GM18507 (cell line): ENCODE measurements at regions not wholly inside any gene's neighbourhood (a gene's known extent, or its start where the extent isn't known, plus 50 kb on each side); places are given as distances from the start of the nearest gene placed in this dataset.

ENCODE experiments used
- DNase-seq: peaks from one replicate; pipeline ENCODE4 v3.0.0; 2011; ENCODE audit warnings: low read depth; ENCODE audit not compliant: insufficient read length; ENCODE audit errors: extremely low spot score
- FAIRE-seq: peaks from 2 replicates; lab custom pipeline; 2011; peaks lifted over from hg19 to GRCh38; lab: Jason Lieb, UNC

DNA sequence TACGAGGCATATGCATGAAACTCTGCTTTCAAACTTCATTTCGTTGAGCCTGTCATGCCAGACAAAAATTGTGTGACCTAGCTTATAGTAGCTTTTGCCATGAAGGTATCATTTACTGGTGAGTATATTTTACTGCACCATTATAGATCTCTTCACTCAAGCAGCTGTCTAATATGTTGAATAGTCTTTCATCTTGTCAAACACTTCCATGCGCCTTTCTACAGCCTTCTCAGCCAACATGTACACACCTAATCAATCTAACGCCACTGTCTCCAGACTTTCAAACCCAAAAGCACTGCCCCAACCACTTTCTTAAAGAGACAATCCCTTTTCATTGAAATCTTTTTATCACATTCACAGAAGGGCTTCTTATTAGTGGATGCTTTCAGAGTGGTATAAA lies 757.4 kb downstream of the VRK1 start:
- DNase-seq: no peak
- no peak for FAIRE-seq

DNA sequence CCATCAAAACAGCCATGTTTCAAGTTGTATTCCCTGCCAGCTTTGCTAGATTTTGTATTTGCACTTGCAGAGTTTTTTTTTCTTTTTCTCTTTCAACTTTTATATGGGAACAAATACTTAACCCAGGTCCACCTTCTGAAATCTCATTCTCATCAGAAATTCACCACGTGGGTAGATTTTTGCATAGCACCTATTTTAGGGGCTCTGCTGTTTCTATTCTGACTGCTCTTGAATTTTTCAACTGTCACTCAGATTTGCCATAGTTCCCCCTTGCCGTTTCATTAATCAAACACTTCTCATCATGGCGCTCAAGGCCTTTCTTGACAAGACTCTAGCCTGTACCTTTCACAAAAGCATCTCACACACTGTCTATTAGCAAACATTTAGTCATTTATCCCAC lies 767.2 kb downstream of the VRK1 start:
- DNase-seq: no peak
- FAIRE-seq: no peak

DNA sequence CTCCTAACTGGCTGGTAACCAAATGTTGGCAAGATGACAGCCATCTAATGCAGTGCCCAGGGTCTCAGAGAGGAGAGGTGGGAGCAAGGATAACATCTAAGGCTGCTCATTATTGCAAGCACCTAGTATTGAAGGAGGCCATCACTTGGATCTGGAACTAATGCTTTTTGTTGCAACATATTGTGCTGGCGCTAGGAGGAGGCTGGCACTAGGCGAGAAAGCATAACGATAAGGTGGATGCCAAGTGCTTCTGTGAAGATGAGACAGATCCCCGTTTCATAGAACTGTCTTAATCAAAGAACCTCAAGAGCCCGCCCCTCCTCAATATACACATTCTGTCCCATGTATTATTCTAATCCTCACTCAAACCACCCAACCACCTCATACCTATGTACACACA lies 774.0 kb downstream of the VRK1 start:
- DNase-seq: no peak
- no peak for FAIRE-seq

DNA sequence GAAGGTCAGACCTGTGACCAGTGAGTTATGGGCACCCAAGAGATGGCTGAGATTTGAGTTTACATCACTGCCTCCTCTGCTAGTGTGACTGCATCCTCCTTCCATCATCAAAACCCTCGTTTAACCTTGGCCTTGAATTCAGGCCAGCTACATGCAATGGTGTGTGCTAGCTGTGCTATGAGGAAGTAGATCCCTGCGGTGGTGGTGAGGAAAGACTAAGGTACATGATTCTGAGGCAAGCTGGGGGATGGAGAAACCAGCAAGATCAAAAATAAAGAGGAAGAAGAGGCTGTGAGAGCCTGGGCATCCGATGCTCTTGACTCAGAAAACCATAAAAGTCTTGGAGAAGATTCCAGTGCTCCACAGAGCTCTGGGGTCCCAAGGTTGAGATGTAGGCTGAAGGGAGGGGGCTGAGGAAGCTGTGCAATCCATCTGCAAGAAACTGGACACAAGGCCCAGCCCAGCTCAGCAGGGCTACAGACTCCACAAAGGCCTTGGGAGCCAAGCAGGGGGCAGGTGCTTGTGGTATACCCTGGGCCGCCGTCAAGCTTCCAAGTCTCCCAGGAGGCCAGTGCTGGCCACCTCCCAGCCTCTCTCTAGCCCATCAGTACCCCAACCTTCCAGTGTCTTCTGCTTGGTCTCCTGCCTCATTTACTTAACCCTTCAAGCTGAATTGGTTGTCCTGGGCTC lies 774.8 kb downstream of the VRK1 start:
- no peak for FAIRE-seq
- DNase-seq: no peak

DNA sequence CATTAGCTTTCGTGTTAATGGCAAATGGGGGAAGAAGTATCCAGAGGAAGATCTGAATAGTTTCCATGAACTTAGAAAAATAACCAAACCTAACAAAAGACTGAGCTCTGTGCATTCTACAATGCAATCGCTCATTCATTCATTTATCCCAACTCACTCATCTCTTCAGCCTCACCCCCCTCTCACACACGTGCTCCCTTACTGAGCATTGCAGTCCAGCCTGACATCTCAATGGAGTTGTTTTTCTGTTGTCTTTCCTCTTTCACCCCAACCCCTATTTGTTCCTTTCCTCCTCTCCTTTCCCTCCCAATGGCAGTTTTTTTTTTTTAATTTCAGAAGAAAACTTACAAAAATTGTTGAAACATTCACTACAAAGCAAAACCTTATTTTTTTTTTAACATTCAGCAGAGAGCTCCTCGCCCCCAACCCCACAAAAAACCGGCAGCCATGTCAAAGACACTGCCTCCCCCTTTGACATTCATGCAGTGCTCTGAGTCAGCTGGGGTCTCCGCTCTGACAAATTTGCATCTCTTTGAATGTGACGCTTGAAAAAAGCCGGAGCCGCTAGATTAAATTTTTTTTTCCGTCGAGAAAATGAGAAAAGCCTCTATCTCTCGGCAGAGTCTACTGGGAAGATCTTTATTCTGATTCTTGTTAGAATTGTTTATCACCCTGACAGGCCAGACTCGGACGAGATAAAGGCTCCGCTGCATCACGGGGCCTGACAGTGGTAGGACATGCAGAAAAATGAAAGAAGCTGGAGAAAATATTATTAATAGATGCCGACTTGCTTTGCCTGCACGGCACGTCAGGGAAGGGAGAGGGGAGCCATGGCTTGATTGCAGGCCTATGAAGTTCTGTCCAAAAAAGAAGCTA lies 775.6 kb downstream of the VRK1 start:
- FAIRE-seq (no peak), DNase-seq (no peak)

DNA sequence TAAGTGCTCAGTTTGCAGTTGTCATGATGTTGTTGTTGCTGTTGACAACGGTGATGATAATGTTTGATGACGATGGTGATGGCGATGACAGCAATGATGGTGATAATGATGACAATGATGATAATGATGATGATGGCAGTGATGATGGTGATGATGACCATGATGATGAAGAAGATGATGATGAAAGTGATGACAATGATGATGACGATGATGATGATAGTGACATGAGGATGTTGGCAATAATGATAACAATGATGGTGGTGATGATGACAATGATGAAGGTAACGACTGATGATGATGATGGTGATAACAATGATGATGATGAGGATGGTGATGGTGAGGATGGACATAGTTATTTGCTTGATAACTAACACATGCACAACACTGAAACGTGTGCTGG lies 778.5 kb downstream of the VRK1 start:
- FAIRE-seq: no peak
- no peak for DNase-seq

DNA sequence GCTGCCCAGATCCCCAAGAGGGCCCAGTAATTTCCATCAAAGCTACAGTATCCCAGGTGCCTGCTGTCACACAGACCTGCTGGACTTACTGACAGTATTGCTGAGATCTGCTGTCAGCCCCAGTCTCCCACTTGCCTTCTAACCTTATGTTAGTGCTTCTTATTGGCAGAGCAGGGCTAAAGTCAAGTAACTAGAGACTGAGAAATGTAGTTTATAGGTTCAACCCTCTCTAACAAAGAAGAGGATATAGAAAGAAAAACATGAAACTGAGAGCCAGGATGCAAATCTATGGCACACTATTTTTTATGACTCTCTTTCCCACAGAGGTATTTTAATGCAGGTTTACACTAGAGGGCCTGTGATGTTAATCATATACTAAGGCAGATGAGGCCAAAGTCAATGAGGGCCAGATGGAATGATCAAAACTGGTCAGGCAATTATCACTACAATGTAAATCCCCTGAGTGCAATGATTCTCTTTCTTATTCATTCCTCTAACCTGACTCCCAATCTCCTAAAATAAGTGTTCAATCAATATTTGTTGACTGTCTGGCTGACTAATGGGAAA lies 781.9 kb downstream of the VRK1 start:
- FAIRE-seq (no peak), DNase-seq (no peak)

DNA sequence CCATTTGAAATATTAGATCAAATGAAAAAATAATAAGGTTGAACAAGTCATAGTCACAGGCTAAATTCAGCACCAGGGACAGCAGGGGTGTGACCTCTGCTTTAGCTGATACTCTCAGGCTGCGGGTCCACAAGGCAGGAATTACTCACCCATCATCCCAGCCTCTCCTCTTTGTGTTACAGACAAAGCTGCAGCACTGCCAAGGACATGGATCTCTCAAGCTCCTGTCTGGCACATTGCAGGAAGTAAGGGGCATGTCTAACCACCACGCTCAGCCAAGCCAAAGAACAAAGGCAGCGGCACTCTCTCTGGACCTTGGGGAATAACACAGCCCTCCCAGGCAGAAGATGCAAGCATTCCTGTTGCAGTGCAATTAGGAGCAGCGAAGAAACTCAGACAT lies 783.8 kb downstream of the VRK1 start:
- DNase-seq (no peak), FAIRE-seq (no peak)

DNA sequence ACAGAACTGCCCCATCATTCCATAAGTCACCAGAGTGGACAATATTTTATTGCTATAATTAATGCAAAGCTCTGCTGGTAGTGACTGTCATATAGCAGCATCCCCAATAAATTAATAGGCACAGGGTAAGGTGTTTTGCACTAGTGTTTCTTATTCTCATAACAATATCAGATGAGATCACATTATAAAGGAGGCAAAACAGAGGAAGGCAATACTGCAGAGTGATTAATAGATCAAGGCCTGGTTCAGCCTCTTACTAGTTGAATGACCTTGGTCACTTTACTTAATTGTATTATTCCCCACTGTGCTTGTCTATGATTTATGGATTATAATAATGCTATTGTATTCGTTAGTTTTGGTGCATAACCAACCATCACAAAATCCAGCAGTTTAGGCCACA lies 784.8 kb downstream of the VRK1 start:
- FAIRE-seq (no peak), DNase-seq (no peak)

DNA sequence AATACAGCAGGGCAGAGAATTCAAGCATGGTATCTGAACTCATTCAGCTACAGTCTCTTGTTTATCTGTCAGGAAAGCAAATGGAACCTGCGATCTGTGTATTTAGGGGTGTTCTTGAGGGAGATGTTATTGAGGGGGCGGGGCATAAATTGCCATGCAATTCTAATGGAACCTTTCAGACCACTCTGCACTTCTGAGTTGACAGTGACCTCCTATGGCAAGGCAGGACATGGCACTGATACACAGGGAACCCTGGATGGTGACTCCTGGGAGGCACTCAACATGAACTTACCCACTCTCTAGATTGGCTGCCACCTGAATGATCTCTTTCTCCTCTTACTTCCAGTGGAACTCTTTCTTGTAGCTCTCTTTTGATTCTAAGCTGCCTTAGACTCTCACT lies 787.3 kb downstream of the VRK1 start:
- FAIRE-seq: no peak
- no peak for DNase-seq

DNA sequence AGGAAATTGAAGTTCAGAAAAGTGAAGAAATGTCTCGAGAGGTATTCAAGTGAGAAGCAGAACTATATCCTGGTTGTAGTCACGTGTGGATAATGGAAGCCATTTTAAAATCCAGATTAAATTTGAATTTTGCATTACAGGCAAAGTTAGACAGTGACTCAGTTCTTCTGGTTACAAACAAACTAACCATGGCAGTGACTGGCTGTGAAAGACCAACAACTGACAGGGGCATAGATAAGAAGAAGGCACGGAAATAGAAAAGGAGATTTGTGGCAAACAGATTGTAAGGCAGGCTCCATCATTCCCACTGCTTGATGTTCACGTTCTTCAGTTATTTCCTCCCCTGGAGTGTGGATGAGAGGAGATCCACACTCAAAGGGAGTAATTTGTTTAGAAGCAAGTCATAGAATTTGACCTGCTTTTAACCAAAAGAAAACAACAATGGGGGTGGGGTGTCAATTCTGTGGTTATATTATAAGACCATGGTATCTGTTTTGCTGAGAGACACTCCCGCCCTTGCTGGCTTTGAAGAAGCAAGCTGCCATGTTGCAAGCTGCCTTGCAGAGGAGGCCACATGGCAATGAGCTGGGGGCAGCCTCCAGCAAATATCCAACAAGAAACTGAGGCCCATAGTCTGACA lies 795.3 kb downstream of the VRK1 start:
- no peak for FAIRE-seq
- DNase-seq: no peak

DNA sequence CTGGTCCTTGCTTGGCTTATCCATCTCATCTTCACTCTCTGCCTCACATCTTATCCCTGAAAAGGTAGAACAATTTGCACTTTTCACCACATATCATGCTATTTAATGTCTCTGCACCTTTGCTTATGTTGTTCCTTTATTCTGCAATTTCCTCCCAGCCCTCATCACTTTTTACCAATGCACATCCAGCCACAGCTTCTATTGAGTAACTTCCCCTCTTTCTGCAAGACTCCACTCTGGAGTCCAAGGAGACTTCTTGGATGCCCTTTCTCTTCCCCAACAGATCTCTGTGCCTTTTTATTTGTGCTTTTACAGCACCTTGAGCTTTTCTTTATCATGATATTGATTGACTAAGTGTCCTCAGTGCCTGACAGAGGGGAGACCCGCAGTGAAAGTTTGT lies 797.1 kb downstream of the VRK1 start:
- DNase-seq (no peak), FAIRE-seq (no peak)

DNA sequence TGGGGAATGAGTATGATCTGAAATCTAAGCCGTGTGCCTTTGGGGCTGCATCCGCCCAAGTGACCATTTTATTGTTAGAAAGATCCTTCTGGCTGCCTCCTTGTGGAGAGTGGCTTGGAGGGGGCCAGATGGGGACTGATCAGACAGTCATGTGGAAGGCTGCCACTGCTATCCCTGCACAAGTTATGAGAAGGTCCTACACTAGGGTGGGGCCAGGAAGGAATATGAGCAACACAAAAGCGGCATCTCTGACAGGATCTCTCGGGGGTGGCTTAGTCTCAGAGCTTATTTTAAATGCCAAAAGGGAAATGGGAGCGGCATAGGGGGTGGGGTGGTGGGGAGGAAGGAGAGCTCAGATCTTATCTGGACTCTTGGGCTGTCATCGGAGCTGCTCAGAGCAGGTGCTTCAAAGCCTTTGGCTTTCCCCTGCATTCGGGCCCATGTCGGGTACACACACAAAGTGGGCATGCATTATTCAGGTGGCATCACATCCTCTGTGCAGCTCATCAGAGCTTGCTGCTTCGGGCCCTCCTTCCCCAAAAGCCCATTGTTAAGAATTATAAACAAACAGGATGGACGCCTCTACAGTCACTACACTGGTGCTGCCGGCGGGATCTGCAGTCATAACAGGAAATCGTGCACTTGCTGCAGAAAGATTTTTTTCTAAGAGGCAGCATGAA lies 805.4 kb downstream of the VRK1 start:
- DNase-seq (no peak), FAIRE-seq (no peak)

DNA sequence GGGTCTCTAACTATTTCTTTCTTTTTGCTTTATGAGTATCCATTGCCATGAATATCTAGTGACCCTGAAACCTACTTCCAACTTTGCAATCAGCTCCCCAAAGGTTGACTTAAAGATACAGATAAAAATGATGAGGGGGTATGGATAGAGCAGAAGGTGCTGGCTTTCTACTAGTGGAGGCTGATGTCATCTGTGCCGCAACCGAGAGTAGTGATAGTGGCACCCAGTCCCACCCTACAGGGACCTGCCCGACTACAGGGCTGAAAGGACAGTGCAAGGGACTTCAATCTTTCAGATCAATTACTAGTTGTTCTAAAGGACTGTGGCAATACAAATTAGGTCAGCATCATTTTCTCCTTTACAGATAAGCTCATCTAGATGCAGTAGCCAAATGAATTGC lies 806.0 kb downstream of the VRK1 start:
- no peak for DNase-seq
- FAIRE-seq: no peak

DNA sequence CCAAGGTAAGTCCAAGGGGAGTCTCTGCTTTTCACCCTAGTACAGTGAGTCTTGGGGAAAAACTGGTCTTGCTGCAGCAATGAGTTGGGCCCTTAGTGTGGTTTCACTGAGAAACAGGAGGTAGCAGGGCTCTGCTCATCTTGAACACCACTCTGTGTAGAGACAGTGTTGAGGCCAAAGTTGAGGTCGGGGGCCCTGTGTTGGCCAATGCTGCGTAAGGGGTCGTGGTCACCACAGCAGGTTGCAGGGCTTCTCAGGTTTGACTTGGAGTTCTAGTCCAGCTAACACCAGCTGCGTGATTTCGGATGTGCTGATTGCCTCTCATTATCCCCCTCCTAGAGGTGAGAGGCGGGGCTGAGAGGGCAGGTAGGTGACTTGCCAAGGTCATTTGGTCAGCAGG lies 807.5 kb downstream of the VRK1 start:
- DNase-seq: no peak
- no peak for FAIRE-seq

DNA sequence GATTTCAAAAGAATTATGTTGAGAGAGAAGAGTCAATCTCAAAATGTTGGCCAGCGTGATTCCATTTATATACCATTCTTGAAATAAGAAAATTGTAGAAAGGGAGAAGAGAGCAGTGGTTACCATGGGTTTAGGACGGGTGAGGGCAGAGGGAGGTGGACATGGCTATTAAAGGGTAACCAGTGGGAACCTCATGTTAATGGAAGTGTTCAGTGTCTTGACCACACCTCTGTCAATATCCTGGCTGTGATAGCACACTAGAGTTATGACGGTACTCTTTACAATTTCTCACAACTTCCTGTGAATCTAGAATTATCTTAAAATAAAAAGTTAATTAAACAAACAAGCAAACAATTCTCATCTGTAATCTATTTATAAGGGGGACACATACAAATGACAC lies 821.2 kb downstream of the VRK1 start:
- no peak for FAIRE-seq

DNA sequence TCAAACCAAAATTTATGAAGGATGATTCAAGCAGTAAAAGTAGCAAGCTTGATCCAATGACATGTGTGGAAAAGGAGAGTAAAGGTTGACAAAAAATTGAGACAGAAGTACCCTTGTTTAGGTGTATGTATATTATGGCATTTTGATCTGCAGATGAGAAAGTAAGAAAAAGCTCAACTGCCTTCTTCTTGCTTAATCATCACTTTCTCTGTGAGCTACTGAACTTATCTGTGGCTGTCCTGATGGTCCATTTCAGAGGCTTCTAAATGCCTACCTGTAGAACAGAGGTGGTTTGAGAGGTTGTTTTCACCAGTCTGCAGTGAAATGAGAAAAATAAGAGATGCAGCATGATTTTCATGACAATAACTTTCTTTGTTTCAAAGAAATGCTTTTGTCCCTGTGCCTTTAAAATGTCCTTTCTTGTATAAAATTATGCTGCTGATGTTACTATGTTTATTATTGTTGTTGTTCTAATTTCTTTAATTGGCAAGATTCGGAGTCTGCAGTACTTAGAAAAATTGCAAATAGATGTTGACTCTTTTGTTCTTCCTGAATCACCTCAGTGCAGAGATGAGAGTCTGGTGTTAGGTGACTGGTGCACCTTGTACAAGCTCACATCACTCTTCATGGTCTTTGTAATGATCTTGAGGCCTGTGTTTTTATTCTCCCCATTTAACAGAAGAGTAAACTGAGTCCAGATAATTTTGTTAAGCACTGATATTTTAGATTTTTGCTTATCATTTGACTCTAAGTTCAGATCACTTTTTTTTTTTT lies 821.9 kb downstream of the VRK1 start:
- DNase-seq (no peak), FAIRE-seq (no peak)

More for the DNA sequence above, 821.2 kb downstream of the VRK1 start:
- DNase-seq: no peak

DNA sequence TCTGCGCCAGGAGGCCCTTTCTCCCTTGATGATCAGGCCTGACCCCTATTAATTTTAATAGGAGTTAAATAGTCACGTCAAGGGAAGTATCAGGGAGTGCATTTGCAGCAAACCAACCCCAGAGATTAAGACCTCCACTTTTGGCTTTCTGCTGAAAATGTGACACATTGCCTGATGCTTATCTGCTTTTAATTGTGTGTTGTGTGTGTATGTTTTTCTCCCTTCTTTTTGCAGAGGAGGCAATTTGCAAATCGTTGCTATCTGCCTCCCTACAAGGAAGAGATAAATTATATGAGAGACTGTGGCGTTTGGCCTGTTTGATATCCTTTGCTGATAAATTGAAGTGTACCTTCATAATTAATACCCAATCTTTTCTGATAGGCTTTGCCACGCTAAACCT lies 822.9 kb downstream of the VRK1 start:
- DNase-seq (no peak), FAIRE-seq (no peak)

DNA sequence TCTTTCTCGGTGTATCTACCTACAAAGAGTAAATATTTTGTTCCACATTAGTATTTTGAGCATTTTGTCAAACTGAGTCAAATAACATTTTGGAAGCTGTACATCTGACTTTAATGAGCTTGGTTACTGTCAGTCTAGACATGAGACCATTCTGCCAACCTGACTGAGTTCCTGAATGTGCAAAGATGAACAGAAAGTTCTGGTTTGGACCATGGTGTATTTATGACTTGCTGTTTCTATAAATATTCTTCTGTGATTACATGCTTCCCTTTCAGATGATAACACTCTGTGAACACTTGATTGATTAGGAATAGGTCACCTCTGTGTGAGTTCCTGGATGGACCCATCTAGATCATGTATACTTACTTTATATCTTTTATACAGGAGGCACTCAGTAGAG lies 827.8 kb downstream of the VRK1 start:
- FAIRE-seq (no peak), DNase-seq (no peak)
